ENCODE measurements at regions not wholly inside any gene's neighbourhood (a gene's known extent, or its start where the extent isn't known, plus 50 kb on each side); places are given as distances from the start of the nearest gene placed in this dataset.

DNA sequence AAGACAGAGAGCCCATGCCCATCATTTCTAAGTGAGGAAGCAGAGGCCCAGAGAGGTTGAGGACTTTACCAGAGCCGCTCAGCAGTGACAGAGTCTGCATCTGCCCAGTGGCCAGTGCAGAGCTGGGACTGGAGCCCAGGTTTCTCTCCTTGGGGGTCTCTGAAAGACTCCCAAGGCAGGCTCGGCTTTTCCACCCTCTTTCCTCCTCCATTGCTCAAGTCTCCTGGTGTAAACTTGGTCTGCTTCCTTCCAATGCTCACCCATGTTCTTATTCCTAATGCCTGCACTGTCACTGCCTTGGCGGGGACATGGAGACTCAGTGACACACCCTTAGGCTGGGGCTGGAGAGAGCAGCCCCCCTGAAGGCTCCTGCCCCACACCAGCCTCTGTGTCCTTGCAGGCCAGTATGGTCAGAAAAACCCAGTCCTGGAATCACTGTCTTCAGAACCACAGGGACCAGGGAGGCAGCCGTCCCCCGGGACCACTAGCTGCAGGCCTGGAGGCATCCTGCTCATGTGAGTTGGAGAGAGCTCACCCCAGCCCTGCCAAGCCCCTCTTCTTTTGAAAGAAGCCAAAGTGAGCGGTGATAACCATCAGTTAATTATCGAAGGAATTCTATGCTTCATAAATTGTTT lies 211.0 kb upstream of the ZNF536 start:
- H3K4me1 ChIP-seq (ENCODE audit: insufficient read depth, low read length), result no peaks in the 10 kb centered on the region
- H3K27me3 ChIP-seq (ENCODE audit: insufficient read depth, low read length), result no peaks in the 10 kb centered on the region
- no peaks in the 10 kb centered on the region for H3K36me3 ChIP-seq (ENCODE audit: insufficient read depth, low read depth, low read length)
- no peak overlapping the region for H3K9ac ChIP-seq (ENCODE audit: low read depth, low read length)
- no peaks in the 10 kb centered on the region for H3K9me3 ChIP-seq (ENCODE audit: insufficient read depth, low read depth, low read length)
- no peak overlapping the region for H3K27ac ChIP-seq (ENCODE audit: low read length)
- H3K4me3 ChIP-seq (ENCODE audit: low read length), result no peak overlapping the region

DNA sequence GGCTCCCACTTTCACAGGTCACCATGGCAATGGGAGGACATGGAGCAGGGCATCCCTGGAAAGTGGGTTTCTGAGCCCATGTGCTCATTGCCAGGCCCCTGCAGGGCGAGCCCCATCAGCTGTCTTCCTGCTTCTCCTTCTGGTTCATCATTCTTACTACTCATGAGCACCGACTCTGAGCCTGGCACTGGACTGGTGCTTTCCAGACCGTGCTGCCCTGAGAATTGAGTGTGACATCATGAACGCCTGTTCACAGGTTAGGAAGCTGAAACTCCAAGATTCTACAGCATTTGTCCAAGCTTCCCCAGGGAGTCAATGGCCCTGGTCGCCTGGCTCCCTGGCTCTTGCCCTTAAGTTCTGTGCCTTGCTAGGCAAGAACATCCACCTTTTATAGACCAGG lies 210.4 kb upstream of the ZNF536 start:
- Histone ChIP-seq H3K4me1 (ENCODE audit: insufficient read depth, low read length) (no peaks in the 10 kb centered on the region), H3K9ac (ENCODE audit: low read depth, low read length) (no peak overlapping the region), H3K36me3 (ENCODE audit: insufficient read depth, low read depth, low read length) (no peaks in the 10 kb centered on the region), H3K27ac (ENCODE audit: low read length) (no peak overlapping the region), H3K9me3 (ENCODE audit: insufficient read depth, low read depth, low read length) (no peaks in the 10 kb centered on the region), H3K4me3 (ENCODE audit: low read length) (no peak overlapping the region), H3K27me3 (ENCODE audit: insufficient read depth, low read length) (no peaks in the 10 kb centered on the region)

DNA sequence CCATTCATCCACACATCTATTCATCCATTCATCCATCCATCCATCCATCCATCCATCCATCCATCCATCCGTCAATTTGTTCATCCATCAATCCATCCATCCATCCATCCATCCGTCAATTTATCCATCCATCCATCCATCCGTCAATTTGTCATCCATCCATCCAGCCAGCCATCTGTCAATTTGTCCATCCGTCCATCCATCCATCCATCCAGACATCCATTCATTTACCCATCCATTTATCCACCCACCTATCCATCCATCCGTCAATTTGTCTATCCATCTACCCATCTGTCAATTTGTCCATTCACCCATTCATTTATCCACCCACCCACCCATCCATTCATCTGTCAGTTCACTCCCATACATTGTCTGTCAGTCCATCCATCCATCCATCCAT lies 209.5 kb upstream of the ZNF536 start:
- H3K27ac ChIP-seq (ENCODE audit: low read length), result no peak overlapping the region
- no peaks in the 10 kb centered on the region for H3K27me3 ChIP-seq (ENCODE audit: insufficient read depth, low read length)
- H3K9me3 ChIP-seq (ENCODE audit: insufficient read depth, low read depth, low read length), result no peaks in the 10 kb centered on the region
- no peaks in the 10 kb centered on the region for H3K36me3 ChIP-seq (ENCODE audit: insufficient read depth, low read depth, low read length)
- no peak overlapping the region for H3K4me3 ChIP-seq (ENCODE audit: low read length)
- no peaks in the 10 kb centered on the region for H3K4me1 ChIP-seq (ENCODE audit: insufficient read depth, low read length)
- no peak overlapping the region for H3K9ac ChIP-seq (ENCODE audit: low read depth, low read length)

DNA sequence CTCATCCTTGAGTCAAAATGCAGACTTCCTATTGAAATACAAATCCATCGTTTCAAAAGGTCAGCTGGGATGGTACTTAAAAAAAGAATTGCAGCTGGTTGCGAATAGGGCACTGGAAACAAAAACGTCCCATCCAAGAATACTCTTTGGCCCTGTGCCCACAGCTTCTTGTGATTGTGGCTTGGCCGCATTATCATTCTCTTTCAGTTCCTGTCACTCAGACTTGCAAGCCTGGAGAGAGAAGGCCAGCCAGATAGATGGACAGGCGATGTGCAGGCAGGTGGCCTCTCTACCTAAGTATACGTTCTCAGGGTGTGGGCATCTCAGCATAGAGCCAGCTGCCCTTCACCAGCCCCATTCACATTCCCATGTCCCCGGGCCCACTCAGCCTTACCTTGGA lies 208.5 kb upstream of the ZNF536 start:
- Histone ChIP-seq H3K4me1 (ENCODE audit: insufficient read depth, low read length) (no peaks in the 10 kb centered on the region), H3K9ac (ENCODE audit: low read depth, low read length) (no peak overlapping the region), H3K27ac (ENCODE audit: low read length) (no peak overlapping the region), H3K9me3 (ENCODE audit: insufficient read depth, low read depth, low read length) (no peaks in the 10 kb centered on the region), H3K36me3 (ENCODE audit: insufficient read depth, low read depth, low read length) (no peaks in the 10 kb centered on the region), H3K27me3 (ENCODE audit: insufficient read depth, low read length) (no peaks in the 10 kb centered on the region), H3K4me3 (ENCODE audit: low read length) (no peak overlapping the region)

DNA sequence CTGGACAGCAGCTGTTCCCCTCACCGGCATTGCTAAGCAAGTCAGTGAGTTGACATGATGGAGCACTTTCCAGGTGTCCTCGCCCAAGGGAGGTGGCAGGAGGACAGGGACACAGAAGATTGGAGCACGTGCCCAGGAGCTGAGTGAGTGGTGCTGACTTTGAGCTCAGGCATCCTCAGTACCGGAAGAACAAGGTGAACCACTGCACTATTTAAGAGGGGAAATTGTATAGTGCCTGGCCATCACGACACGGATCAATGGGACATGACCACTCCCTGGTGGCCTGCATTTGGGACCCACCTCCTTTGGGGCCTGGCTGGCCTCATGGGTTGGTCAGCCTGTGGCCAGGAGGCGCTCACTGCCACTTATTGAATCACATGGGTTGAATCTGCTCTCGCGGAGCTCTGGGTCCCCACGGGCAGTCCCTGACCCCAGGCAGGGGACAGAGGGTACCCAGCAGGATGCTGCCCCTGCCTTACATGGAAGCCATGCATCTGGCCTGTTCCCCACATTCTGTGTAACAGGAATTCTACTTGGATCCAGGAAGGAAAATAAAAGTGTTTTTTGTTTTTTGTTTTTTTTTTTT lies 206.9 kb upstream of the ZNF536 start:
- H3K4me1 ChIP-seq (ENCODE audit: insufficient read depth, low read length), result no peaks in the 10 kb centered on the region
- no peak overlapping the region for H3K9ac ChIP-seq (ENCODE audit: low read depth, low read length)
- H3K27me3 ChIP-seq (ENCODE audit: insufficient read depth, low read length), result no peaks in the 10 kb centered on the region
- no peaks in the 10 kb centered on the region for H3K36me3 ChIP-seq (ENCODE audit: insufficient read depth, low read depth, low read length)
- H3K9me3 ChIP-seq (ENCODE audit: insufficient read depth, low read depth, low read length), result no peaks in the 10 kb centered on the region
- H3K27ac ChIP-seq (ENCODE audit: low read length), result no peak overlapping the region
- H3K4me3 ChIP-seq (ENCODE audit: low read length), result no peak overlapping the region

DNA sequence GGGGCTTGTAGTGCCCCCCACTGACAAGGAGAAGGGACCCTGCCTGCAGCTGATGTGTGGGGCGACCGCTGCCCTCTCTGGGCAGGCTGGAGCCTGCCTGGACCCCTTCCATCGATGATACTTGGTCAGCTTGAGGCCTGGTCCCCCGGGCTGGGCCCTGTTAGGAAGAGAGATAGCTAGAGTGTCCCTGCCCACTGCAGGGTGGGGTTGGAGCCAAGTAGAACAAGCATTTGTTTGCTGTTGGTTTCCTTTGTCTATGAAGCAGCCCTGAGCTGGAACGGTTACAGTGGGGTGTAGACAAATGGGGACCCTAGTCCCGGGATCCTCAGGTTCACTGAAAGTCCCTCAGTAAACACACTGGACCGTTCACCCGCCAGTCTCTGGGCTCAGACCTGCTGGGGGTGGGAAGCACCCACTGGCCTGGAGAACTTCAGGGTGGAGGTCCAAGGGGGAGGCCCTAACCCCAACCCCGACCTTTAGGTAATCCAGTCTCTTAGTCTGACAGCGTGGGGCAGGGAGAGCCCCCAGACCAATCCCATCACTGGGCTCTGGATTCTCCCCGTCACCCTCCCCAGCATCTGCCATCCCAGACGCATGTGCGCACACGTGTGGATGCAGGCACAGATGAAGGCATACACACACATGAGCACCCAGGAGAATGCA lies 204.8 kb upstream of the ZNF536 start:
- no peak overlapping the region for H3K9ac ChIP-seq (ENCODE audit: low read depth, low read length)
- no peaks in the 10 kb centered on the region for H3K9me3 ChIP-seq (ENCODE audit: insufficient read depth, low read depth, low read length)
- no peaks in the 10 kb centered on the region for H3K27me3 ChIP-seq (ENCODE audit: insufficient read depth, low read length)
- H3K4me3 ChIP-seq (ENCODE audit: low read length), result no peak overlapping the region
- no peaks in the 10 kb centered on the region for H3K36me3 ChIP-seq (ENCODE audit: insufficient read depth, low read depth, low read length)
- H3K27ac ChIP-seq (ENCODE audit: low read length), result no peak overlapping the region
- no peaks in the 10 kb centered on the region for H3K4me1 ChIP-seq (ENCODE audit: insufficient read depth, low read length)

DNA sequence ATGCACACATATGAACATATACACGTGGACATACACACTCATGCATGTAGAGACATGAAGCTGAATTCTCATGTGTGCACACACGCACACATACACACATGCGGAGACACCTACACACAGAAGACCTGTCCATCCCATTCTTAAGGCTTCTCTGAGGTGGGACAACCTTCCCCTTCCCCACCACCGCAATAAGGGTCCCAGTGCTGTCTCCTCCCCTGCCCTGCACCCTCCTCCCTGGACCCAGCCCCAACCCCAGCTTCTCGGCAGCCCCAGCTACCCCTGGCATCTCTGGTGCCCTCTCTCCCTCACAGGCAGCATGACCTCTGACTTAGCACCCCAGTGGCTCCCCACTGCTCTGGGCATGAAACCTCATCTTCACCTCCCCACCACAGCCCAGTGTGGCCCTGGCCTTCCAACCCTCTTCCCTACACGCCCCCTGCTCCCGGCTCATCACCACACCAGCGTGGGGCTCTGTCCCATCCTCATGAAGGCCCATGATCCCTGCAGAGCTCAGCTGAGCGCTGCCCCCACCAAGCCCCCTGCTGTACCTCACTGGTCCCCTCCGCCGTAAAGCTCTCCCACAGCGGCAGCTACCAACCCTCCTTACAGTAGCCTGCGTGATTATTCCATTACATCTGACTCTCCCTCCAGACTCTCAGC lies 204.1 kb upstream of the ZNF536 start:
- Histone ChIP-seq H3K36me3 (ENCODE audit: insufficient read depth, low read depth, low read length) (no peaks in the 10 kb centered on the region), H3K4me1 (ENCODE audit: insufficient read depth, low read length) (no peaks in the 10 kb centered on the region), H3K27me3 (ENCODE audit: insufficient read depth, low read length) (no peaks in the 10 kb centered on the region), H3K27ac (ENCODE audit: low read length) (no peak overlapping the region), H3K9ac (ENCODE audit: low read depth, low read length) (no peak overlapping the region), H3K9me3 (ENCODE audit: insufficient read depth, low read depth, low read length) (no peaks in the 10 kb centered on the region), H3K4me3 (ENCODE audit: low read length) (no peak overlapping the region)

DNA sequence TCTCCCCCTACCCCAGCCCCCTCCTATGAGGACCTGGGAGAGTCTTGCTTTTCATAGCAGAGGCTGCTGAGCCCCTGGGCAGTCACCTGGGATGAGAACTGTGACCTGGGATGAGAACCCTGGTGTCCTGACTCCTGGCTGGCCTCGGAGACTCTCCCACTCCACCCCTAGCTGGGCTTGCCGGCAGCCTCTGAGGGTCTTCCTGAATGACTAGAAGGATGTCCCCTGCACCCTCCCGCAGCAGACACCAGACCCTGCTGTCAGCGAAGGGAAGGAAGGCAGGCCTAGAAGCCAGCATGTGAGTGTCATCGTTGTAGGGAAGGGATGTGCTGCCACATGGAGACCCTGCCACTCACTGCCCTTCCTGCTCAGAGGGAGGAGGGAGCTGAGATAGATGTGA lies 203.4 kb upstream of the ZNF536 start:
- Histone ChIP-seq H3K27ac (ENCODE audit: low read length) (no peak overlapping the region), H3K4me1 (ENCODE audit: insufficient read depth, low read length) (no peaks in the 10 kb centered on the region), H3K36me3 (ENCODE audit: insufficient read depth, low read depth, low read length) (no peaks in the 10 kb centered on the region), H3K4me3 (ENCODE audit: low read length) (no peak overlapping the region), H3K9me3 (ENCODE audit: insufficient read depth, low read depth, low read length) (no peaks in the 10 kb centered on the region), H3K9ac (ENCODE audit: low read depth, low read length) (no peak overlapping the region), H3K27me3 (ENCODE audit: insufficient read depth, low read length) (no peaks in the 10 kb centered on the region)

DNA sequence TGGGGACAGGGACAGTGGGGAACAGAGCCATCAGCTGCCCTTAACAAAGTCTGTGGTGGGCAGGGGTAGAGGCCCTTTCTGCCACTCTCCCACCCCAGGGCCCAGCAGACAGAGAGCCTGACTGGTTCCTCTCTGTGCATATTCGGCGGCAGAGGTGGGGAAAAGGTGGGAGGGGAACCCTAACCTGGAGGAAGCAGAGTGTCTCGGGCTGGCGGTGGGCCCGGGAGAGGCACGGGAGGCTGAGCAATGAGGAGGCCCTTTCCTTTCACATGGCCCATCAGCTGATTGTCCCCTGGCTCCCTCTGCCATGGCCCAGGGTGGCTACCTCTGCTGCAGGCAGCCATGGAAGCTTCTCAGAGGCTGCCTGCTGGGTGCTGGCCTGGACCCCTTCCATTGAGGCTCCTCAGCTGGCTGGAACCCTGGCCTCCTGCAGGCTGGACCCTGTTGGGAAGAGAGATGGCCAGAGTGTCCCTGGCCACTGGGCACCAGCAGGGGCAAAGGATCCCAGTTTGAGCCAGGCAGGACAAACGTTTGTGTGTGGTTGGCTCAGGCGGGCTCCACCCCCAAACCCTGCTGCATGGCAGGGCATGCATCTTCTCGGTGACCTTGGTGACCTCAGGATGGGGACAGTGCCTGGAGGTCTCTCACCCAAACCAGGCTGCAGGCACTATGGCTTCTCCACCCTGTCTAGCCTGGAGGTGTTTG lies 202.8 kb upstream of the ZNF536 start:
- no peak overlapping the region for H3K9ac ChIP-seq (ENCODE audit: low read depth, low read length)
- H3K27ac ChIP-seq (ENCODE audit: low read length), result no peak overlapping the region
- H3K36me3 ChIP-seq (ENCODE audit: insufficient read depth, low read depth, low read length), result no peaks in the 10 kb centered on the region
- no peaks in the 10 kb centered on the region for H3K4me1 ChIP-seq (ENCODE audit: insufficient read depth, low read length)
- H3K27me3 ChIP-seq (ENCODE audit: insufficient read depth, low read length), result no peaks in the 10 kb centered on the region
- no peaks in the 10 kb centered on the region for H3K9me3 ChIP-seq (ENCODE audit: insufficient read depth, low read depth, low read length)
- no peak overlapping the region for H3K4me3 ChIP-seq (ENCODE audit: low read length)

DNA sequence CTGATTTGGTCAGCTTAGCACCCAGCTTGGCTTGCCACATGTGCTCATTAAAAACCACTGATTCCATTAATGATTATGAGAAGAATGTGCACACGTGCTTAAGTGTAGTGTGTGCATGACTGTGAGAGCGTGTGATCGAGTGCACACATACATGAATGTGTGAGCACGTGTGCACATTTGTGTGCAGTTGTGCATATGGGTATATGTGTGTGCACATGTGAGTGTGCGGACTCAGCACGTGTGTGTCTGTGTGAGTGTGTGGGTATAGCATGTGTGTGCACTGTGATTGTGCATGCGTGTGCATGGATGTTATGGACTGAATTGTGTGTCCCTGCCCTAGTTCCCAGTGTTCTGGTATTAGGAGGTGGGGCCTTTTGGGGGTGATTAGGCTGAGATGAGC lies 202.1 kb upstream of the ZNF536 start:
- Histone ChIP-seq H3K27ac (ENCODE audit: low read length) (no peak overlapping the region), H3K36me3 (ENCODE audit: insufficient read depth, low read depth, low read length) (no peaks in the 10 kb centered on the region), H3K4me1 (ENCODE audit: insufficient read depth, low read length) (no peaks in the 10 kb centered on the region), H3K27me3 (ENCODE audit: insufficient read depth, low read length) (no peaks in the 10 kb centered on the region), H3K9ac (ENCODE audit: low read depth, low read length) (no peak overlapping the region), H3K9me3 (ENCODE audit: insufficient read depth, low read depth, low read length) (no peaks in the 10 kb centered on the region), H3K4me3 (ENCODE audit: low read length) (no peak overlapping the region)

DNA sequence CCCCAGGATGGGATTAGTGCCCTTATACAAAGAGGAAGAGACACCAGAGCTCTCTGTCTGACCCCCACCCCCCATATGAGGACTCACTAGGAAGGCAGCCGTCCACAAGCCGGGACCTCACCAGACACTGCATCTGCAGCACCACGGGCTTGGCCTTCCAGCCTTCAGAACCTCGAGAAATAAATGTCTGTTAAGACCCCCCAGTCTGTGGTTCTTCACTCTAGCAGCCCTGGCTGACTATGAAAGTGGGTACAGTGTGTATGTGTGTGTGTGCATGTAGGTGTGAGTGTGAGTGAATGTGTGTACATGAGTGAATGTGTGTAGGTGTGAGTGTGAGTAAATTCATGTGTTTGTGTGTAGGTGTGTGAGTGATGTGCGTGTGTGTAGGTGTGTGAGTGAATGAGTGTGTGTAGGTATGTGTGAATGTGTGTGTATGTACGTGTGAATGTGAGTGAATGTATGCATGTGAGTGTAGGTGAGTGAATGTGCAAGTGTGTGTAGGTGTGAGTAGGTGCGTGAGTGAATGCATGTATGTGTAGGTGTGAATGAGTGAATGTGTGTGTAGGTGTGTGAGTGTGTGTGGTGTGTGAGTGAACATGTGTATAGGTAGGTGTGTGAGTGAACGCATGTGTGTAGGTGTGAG lies 201.6 kb upstream of the ZNF536 start:
- Histone ChIP-seq H3K27ac (ENCODE audit: low read length) (no peak overlapping the region), H3K9me3 (ENCODE audit: insufficient read depth, low read depth, low read length) (no peaks in the 10 kb centered on the region)

More for the DNA sequence above, 201.6 kb upstream of the ZNF536 start:
- Histone ChIP-seq H3K36me3 (ENCODE audit: insufficient read depth, low read depth, low read length) (no peaks in the 10 kb centered on the region), H3K4me3 (ENCODE audit: low read length) (no peak overlapping the region), H3K27me3 (ENCODE audit: insufficient read depth, low read length) (no peaks in the 10 kb centered on the region), H3K4me1 (ENCODE audit: insufficient read depth, low read length) (no peaks in the 10 kb centered on the region), H3K9ac (ENCODE audit: low read depth, low read length) (no peak overlapping the region)
